HCT116 (cell line): ENCODE measurements at regions not wholly inside any gene's neighbourhood (a gene's known extent, or its start where the extent isn't known, plus 50 kb on each side); places are given as distances from the start of the nearest gene placed in this dataset.

Experiments used
- ATF3 ChIP-seq: IDR thresholded peaks from 2 replicates; pipeline ENCODE4 v1.6.1; 2012
- EZH2 ChIP-seq: fragments of 200-600 bp; sonication (generic); IDR thresholded peaks from 2 replicates; pipeline ENCODE4 v1.6.1; 2017; ENCODE audit warnings: antibody characterized with exemption, mixed run types
- FOSL1 ChIP-seq: IDR thresholded peaks from 2 replicates; pipeline ENCODE4 v1.6.1; 2012; ENCODE audit warnings: low read depth
- JUND ChIP-seq: IDR thresholded peaks from 2 replicates; pipeline ENCODE4 v1.6.1; 2012
- POLR2A ChIP-seq: IDR thresholded peaks from 2 replicates; pipeline ENCODE4 v1.7.0; 2011; ENCODE audit warnings: borderline replicate concordance; ENCODE audit not compliant: insufficient read depth, insufficient read length; ENCODE audit errors: extremely low read depth
- POLR2AphosphoS5 ChIP-seq: IDR thresholded peaks from 2 replicates; pipeline ENCODE4 v1.6.1; 2011; ENCODE audit warnings: mild to moderate bottlenecking, low read depth, low read length, moderate library complexity
- RAD21 ChIP-seq: IDR thresholded peaks from 2 replicates; pipeline ENCODE4 v1.6.1; 2012; ENCODE audit warnings: low read depth, mild to moderate bottlenecking
- REST ChIP-seq: IDR thresholded peaks from 2 replicates; pipeline ENCODE4 v1.6.1; 2012; ENCODE audit warnings: low read depth
- SIN3A ChIP-seq: IDR thresholded peaks from 2 replicates; pipeline ENCODE4 v1.6.1; 2012; ENCODE audit warnings: low read depth
- SP1 ChIP-seq: IDR thresholded peaks from 2 replicates; pipeline ENCODE4 v1.6.1; 2012; ENCODE audit warnings: low read depth
- SRF ChIP-seq: IDR thresholded peaks from 2 replicates; pipeline ENCODE4 v1.6.1; 2012; ENCODE audit warnings: low read depth
- YY1 ChIP-seq: IDR thresholded peaks from 2 replicates; pipeline ENCODE4 v1.6.1; 2011; ENCODE audit warnings: low read length, low read depth, moderate library complexity, mild to moderate bottlenecking; ENCODE audit not compliant: insufficient replicate concordance; ENCODE audit errors: extremely low read depth
- TF ChIP-seq, protein P1 (sequence below), 3 experiments: fragments of 200-600 bp in 1 of 3; sonication (generic) in 1 of 3; IDR thresholded peaks in 2 of 3; conservative IDR thresholded peaks in 1 of 3; 2 replicates each; pipeline ENCODE4 v1.5.1; 2012 to 2017; ENCODE audit warnings: low read depth in 2 of 3, low read length in 2 of 3, antibody characterized with exemption in 1 of 3, borderline replicate concordance in 1 of 3, control low read depth in 1 of 3, mild to moderate bottlenecking in 1 of 3, mixed read lengths in 1 of 3, mixed run types in 1 of 3, moderate library complexity in 1 of 3; ENCODE audit not compliant: insufficient read depth in 1 of 3
- TF ChIP-seq, protein P2 (sequence below): IDR thresholded peaks from 2 replicates; pipeline ENCODE4 v1.6.1; 2011; ENCODE audit warnings: mild to moderate bottlenecking, low read length, moderate library complexity; ENCODE audit not compliant: insufficient replicate concordance; ENCODE audit errors: extremely low read depth

DNA sequence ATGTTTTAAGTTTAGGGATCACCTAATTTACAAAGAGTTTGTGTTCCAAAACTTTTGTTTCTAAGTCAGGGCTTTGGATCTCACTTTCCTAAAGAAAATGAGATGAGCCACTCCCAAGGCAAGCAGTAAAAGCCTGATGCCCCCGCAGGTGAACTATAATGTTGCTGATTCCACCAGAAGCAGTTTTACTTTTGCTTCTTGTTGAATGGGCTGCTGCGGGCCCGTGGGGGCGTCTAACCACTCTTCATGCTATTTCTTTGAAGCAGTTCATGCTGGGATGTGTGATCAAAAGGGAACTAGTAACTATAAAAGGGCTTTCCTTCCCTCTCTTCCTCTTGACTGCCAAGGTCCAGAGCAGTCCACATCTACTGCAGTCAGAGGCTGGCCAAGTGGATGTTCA lies 118.7 kb upstream of the NEBL start:
- TF ChIP-seq POLR2AphosphoS5 (no peak), JUND (no peak), POLR2A (no peak), SP1 (no peak), REST (no peak), SIN3A (no peak), ATF3 (no peak), RAD21 (no peak), EZH2 (no peak), FOSL1 (no peak), YY1 (no peak), SRF (no peak)
- TF ChIP-seq, protein P1, sequence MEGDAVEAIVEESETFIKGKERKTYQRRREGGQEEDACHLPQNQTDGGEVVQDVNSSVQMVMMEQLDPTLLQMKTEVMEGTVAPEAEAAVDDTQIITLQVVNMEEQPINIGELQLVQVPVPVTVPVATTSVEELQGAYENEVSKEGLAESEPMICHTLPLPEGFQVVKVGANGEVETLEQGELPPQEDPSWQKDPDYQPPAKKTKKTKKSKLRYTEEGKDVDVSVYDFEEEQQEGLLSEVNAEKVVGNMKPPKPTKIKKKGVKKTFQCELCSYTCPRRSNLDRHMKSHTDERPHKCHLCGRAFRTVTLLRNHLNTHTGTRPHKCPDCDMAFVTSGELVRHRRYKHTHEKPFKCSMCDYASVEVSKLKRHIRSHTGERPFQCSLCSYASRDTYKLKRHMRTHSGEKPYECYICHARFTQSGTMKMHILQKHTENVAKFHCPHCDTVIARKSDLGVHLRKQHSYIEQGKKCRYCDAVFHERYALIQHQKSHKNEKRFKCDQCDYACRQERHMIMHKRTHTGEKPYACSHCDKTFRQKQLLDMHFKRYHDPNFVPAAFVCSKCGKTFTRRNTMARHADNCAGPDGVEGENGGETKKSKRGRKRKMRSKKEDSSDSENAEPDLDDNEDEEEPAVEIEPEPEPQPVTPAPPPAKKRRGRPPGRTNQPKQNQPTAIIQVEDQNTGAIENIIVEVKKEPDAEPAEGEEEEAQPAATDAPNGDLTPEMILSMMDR (IDR thresholded peaks at IDR 0.05 in 2 of 3, conservative IDR thresholded peaks at IDR 0.05 in 1 of 3; ENCODE audit: borderline replicate concordance in 1 of 3, insufficient read depth in 1 of 3, low read depth in 2 of 3, low read length in 2 of 3), result no peak; a peak in 1 of 6 replicates
- TF ChIP-seq, protein P2, sequence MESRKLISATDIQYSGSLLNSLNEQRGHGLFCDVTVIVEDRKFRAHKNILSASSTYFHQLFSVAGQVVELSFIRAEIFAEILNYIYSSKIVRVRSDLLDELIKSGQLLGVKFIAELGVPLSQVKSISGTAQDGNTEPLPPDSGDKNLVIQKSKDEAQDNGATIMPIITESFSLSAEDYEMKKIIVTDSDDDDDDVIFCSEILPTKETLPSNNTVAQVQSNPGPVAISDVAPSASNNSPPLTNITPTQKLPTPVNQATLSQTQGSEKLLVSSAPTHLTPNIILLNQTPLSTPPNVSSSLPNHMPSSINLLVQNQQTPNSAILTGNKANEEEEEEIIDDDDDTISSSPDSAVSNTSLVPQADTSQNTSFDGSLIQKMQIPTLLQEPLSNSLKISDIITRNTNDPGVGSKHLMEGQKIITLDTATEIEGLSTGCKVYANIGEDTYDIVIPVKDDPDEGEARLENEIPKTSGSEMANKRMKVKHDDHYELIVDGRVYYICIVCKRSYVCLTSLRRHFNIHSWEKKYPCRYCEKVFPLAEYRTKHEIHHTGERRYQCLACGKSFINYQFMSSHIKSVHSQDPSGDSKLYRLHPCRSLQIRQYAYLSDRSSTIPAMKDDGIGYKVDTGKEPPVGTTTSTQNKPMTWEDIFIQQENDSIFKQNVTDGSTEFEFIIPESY, result no peak
